ENCODE measurements at regions not wholly inside any gene's neighbourhood (a gene's known extent, or its start where the extent isn't known, plus 50 kb on each side); places are given as distances from the start of the nearest gene placed in this dataset.
"Not testable (repeated sequence)": the region's sequence is repeated elsewhere in the genome, so short reads cannot be mapped to it uniquely, and the experiment has no call there.

DNA sequence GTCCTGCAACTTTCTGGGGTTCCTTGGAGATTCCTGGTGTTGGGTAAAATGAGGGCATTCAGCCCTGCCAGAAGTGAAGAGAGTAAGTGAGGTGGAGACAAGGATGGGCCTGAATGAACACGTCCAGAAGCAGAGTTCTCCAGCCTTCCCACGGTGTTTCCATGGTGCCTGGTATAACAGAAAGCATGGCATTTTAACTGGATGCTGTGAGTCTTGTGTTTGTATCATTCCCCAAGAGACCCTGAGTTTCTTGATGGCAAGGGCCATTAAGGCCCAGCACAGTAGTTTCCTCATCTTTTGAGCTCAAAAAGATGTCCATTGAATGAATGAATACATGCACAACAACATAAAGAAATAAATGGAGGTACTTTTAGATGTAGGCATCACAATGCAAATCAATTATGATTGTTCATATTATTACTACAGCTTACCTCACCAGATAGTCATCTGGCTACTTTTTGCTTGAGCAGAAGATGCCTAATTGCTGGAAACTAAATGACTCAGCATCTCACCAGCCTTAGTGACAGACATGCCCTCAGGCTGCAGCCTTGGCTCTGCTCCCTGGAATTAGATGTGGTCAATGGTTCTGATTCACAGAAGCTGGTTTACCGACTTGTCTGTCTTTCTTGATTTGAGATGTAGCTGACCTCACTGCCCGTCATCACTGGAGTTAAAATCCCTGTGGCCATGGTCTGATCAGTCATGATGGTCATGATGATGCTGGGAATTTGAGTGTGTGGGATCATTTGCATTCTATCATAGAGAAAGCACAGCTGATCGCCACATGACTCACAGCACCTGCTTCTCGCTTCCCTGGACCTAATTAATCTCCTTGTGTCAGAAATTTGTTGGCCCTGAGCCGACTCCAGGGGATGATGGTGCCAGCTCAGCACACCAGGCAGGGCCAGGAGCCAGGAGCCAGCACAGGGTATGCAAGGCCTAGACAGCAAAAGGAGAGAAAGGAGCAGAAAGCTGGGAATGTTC lies 83.9 kb downstream of the CXCL12 start:
- DNase-seq = no peak

DNA sequence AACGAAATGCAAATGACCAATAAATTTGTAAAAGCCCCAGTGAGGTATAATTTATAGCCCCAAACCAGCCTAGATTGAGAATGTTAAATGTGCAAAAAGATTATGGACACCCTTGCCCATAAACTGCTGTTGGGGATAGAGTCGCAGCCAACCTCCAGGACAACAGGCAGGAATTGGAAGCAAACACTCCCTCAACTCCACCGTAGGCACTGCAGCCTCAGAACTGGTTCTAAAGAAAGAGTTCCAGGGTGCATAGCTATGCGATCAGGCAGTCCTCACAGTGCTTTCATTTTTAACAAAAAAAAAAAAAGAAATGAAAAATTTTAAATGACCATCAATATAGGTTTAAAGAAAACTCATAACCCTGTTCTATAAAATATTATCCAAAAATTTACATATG lies 86.2 kb downstream of the CXCL12 start:
- no peak for DNase-seq

DNA sequence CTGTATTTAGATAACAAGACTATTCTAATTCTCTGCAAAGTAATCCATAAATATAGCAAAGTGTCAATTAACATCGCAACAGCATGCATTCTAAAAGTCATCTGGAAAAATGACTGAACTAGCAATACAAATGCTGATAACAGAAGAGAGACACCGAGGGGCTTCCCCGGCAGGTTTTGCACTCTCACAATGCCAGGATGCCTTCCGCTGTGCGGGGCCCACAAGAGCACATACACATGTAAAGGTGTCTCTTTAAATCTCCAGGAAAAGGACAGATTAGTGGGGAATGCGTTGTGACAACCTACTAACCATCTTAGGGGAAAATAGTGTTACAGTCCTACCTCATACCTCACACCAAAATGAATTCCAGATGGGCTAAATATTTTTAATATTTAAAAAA lies 86.9 kb downstream of the CXCL12 start:
- no peak for DNase-seq

DNA sequence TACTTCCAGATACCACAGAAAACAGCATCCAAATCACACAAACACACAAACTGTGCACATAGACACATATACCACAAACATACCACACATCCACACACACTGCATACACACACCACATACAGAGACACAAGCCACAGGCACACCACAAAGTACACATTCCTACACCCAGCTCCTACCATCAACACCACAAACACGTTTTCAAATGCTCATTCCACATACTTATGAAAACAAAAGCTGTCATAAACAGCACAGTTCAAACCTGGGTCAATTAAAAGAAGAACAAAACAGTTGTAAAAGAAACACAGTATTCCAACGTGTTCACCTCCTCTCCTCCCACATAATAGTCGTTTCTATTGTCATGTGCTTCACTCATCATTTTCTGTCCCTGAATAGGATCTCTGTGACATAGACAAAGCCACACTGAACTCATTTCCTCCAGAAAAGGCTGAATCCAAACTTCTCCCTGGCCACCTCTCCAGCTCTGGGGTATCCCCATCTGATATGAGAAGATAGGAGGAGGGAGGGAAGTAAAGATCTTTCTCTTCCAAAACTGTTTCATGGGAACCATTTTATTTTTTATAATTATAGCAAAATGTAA lies 89.2 kb downstream of the CXCL12 start:
- no peak for DNase-seq

DNA sequence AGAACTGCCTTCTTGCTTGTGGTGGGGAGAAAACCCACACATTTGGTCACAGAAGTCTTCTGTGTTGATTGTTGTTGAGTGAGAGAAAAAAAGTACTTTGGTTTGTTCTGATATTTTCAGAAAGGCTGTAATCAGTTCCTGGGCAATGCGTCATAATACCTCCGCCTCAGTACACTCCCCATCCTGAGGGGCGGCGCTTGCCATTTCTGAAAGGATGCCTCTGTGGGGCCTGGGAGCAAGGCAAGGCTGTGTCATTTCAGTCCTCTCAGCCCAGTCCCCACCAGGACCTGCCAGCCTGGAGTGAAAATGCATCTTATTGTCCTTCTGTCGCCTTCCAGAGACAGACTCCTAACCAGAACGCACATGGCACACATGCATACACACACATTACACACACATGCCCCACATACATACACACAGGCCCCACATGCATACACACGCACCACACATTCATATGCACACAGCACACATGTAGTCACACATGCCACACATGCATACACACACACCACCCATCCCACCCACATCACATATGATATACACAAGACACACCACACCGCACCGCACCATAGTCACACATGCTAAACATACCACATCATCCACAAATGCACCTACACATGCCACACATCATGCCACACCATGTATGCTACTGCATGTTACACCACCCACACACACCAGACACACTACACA lies 90.0 kb downstream of the CXCL12 start:
- DNase-seq = no peak

DNA sequence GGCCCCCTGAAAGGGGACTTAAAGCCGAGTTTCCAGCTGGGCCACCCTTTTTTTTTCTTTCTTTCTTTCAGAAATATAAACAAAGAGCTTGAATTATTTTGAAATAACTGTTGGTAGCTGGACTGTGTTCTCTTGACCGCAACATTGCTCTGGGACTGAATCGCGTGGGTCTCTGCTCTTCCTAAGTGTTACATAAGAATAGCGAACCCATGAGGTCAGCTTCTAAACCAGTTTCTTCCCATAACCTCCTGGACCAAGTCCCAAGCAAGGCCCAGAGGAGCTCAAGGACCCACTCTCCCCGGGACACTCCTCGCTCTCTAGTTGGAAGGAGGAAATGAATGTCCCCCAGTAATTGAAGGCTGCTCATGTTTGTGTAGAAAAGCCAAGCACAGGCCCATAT lies 91.1 kb downstream of the CXCL12 start:
- DNase-seq = no peak

DNA sequence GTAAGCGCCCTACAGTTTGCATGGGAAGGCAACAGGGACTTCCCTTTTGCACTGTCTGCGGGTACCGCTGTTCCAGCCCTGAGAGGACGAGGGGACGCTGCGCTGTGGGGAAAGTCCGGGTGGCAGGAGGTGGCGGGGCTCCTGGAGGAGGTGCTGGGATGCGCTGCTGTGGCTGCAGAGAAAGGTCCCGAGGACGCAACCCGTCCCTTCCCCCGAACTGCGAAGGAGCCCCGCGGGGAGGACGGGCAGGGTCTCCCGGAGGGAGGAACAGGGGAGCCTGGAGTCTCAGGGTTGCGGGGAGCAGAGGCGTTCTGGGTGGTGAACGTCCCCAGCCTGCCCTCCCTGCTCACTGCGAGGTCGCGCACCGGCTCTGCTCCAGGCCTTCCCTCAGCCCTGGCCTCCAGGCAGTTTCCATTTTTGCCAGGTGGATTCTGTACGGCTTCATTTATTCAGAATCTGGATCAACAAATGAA lies 91.6 kb downstream of the CXCL12 start:
- DNase-seq = no peak

DNA sequence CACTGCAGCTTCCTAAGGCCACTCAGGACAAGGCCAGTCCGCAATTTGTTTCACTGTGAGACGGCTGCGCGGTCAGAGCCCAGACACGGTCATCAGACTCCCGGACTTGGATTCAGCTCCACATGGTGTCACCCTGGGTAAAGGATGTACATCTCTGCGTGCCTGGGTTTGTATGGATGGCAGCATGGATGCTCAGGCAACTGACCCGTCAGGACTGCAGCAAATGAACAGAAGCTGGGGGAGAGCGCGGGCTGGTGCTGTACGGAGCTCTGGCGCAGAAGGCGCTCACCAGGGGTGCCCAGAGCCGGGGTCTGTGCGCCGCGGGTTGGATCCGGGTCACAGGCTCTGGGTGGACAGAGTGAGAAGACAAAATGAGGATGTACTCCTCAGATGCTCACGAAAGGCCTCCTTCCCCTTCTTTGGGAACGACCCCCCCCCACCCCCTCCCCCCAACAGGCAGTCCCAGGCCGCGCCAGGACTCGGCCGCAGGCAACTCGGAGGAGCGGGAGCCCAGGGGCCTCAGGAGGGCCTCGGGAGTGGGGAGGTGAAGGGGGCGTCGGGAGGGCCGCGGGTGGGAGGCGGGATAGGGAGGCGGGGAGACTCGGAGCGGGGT lies 92.4 kb downstream of the CXCL12 start:
- no peak for DNase-seq

DNA sequence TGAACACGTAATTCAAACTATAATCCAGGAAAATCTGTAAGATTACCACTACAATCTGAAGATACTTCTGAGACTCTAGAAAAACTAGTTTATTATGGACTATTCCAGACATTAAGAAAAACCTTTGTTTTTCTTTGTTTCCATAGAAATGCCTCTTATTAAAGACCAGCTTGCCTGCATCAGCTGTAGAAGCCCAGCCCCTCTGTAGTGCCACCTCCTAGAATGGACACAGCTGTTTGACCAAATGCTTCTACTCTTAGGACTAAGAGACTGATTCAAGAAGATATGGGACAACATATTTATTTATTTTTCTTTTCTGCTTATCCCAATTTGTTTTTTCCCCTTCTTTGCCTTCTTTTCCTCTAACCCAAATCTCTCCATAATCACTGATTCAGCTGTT lies 93.8 kb downstream of the CXCL12 start:
- no peak for DNase-seq

DNA sequence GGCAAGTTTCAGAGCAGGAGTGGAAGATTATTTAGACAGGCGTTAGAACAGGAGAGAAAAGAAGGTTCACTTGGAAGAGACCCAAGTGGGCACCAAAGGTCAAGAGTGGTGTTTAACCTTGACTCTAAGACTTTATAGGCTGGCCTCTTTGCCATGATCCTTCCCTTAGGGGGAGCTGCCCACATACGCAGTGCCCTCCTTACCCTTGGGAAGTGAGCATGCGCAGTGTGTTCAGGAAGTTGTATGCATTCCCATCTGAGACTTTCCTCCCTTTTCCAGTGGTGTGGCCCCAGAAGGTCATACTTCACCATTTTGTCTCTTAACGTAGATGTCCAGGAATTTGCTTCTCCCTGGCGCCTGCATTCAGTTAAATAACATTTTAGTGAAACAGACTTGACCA lies 95.8 kb downstream of the CXCL12 start:
- DNase-seq = no peak

DNA sequence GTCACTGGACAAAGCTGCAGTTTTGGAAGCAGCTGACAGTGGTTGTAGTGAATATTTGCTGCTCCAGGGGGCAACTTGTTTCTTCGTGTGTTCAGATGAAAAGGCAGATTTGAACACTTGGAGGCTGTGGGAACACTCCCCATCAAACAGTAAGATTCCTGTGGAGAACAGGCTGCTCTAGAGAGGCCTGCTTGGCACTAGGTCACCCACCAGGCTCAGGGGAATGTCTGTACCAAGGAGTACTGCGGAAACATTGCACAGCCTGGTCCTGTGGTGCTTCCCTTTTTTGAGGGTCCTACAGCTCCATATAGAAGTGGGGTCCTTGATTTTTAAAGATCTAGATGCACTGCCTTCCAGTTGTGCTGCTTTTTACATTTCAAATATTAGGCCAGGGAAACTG lies 97.5 kb downstream of the CXCL12 start:
- DNase-seq = no peak

DNA sequence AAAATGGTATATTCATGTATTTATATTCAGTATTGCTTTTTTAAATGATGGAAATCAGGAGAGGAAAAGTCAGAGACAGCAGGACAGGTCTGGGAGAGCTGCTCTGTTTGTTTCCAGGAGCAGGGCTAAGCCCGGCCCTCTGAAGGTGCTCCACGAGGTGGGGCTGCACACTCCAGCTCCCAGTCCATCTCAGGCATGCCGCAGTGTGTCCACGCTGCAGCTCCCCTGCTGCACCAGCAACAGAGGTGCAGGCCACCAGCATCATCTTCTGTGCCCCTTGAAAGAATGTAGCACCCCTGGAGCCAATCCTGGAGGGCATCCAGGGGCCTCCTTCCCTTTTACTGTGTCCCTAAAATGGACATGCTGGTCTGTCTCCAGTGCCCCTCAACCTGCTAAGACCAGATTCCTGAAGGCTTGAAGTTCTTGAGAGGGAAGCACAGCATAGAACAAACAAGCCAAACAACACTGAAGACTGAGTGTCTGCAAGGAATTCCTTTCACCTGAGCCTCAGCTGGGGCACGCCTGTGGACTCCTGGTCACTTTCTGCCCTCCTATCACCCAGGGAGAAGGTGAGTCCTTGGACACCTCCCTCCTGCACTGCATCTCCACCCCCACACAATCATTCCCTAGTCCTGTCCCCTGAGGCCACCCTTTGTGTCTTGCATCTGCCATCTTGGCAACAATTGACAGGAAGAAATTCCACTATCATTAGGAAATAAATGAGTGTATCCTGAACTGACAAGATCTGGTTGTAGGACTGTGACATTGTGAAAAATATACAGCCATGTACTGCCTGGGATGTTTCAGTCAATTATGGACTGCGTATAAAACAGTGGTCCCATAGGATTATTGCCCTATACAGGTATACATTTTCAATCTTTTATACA lies 100.5 kb downstream of the CXCL12 start:
- no peak for DNase-seq

DNA sequence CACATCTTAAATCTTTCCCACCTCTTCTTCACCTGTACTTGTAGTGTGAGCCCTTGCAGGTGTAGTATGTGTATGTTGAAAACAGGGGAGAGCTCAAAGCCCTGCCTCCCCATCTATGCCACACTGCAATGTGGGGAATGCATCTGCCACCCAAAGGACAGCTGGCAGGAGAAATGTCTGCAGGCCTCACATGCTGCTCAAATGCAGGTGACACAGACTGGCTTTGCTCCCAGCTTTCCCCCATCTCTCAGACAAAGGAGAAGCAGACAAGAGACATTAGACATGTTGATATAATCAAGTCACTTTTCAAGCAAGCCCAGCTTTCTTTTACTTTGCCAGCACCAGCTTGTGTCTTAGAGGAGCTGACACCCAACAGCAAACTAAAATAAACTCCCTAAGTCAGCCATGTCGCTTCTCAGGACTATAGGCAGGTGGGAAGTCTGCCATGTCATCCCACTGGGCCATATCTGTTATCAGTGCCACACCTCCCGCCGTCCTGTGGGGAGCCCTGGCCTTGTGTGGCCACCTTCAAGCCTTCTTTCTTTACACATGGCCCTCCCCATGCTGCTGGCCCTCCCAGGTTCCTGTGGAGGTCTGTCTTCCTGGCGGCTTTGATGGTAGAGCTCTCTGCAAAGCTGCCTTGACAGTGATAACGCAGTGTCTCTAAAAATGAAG lies 102.1 kb downstream of the CXCL12 start:
- DNase-seq = no peak

DNA sequence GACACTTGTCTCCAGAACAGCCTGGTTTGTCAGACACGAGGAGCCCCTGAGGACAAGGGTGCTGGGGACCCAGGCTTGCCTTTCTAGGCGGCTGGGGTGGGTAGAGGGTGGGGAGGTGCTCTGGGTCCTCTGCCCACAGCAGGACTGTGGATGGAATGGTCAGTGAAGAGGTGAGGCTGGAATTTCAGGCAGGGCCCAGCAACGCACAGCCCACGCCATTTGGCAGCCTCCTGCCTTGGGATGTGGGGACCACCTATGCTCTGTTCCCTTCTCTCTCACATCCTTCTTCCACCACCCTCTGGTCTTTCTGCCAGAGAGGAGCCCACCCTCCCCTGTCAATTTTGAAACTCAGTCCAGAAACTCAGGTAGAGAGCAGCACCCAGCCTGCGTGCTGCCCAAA lies 103.2 kb downstream of the CXCL12 start:
- DNase-seq = no peak

DNA sequence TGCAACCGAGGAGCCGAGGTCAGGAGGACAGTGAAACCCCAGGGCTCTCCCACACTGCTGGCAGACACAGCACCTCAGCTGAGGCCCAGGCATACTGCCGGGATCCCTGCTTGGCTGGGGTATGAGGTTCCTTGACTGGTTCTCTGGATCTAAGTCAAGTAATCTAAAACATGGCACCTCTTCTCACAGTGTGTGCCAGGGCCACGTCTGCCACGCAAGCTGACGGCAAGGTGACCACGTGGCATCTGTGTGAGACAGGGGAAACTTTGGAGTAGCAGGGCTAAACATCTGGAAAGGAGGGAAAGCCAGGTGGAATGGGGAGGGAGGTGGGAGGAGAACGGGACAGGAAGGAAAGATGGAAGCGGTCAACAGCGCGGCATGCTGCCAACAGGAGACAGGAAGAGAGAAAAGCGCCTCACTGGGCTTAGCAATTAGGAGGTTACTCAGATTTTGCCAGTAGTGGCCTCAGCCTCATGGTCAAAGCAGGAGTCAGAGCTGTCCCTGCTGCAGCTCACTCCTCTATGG lies 103.7 kb downstream of the CXCL12 start:
- no peak for DNase-seq

DNA sequence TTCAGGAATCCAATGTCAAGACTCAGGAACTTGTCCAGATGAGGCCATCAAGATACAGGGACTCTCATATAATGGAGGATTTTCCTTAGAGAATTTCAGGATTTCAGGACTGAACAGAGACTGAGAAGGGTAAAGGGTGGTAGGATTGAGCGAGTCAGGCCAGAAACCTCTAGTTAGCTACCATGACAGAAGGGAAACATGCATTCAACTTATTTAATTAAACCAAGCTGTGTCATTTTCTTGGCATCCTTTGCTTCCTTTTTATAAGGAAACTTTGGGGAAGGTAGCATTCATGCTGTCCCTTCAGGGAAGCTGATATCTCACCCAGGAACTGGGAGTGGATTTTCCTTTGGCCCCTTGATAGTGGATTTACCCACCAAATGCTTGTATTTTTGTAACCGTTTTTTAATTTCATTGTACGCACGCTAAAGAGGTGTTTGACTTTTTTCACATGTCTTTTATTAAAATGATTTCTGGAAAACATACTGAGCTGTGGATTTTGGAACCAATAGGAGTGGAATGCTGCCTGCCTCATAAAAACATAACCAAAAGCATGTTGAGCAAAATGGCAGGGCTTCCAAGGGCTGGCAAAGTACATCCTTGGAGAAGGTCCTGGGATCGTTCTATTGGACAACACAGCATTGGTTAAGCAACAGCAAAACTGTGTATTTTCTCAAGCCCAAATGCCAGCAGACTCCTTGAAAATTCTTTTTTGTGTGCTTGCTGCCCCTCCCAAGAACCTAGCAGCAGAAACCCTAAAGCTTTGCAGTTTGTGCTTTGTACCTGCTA lies 104.5 kb downstream of the CXCL12 start:
- no peak for DNase-seq

DNA sequence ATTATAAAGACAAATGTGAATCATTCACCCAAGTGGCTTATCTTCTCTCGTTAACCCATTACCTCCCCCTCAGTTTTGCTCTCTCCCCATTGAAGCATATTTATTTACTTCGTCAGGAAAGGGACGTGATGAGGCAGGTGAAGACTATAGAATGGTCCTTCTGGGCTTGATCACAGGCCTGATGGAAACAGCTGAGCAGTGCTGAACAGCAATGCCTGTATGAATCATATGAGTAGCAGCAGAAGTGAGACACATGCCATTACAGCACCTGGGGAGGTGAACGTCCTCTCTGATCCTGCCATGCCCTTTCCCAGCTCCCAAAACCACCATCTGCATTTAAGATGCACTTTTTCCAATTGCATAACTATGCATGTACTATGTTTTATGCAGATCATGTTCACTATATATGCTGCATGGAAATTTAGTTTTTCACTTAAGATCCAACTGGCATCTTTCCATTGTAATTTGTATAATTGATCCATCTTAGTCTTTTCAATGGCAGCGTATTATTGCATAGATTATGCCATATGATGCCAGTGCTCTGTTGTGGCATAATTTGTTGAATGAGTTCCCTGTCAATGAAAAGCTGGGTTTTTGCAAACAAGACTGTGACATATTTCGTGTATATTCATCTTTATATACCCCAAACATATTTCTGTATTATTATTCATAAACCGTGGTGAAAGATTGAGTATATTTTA lies 105.3 kb downstream of the CXCL12 start:
- DNase-seq = no peak

DNA sequence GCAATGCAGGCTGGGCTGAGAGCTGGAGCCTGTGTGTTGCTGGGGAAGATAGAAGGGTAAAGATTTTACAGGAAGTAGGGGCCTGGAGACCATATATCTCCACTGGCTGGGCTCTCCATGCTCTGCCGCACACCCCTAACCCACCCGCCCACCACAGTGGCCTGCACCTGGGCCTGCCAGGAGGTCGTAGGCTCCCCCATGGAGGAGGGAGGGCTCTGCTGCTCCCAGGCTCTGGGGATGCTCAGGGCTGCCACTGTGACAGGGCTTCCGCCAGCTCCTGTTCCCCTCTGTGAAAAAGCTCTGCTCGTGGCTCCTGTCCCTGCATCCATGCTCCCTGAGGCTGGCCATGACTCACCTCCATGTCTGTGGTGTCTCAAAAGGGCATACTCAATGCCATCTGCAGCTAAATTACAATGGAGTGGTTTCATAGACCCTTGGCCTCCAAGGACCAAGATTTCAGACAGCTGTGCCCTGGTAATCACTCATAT lies 106.0 kb downstream of the CXCL12 start:
- DNase-seq = no peak

DNA sequence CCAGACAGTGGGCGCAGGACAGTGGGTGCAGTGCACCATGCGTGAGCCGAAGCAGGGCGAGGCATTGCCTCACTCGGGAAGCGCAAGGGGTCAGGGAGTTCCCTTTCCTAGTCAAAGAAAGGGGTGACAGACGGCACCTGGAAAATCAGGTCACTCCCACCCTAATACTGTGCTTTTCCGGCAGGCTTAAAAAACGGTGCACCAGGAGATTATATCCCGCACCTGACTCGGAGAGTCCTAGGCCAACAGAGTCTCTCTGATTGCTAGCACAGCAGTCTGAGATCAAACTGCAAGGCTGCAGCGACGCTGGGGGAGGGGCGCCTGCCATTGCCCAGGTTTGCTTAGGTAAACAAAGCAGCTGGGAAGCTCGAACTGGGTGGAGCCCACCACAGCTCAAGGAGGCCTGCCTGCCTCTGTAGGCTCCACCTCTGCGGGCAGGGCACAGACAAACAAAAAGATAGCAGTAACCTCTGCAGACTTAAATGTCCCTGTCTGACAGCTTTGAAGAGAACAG lies 116.4 kb downstream of the CXCL12 start:
- not testable (repeated sequence) for DNase-seq

All from activated CD8-positive, alpha-beta memory T cell treated with anti-CD3 and anti-CD28 coated beads, Interleukin-2, amount 50 U/mL, for 4 hours (primary cell).